Trophoblast cell (in vitro differentiated cells and primary cell): ENCODE measurements at regions not wholly inside any gene's neighbourhood (a gene's known extent, or its start where the extent isn't known, plus 50 kb on each side); places are given as distances from the start of the nearest gene placed in this dataset.
"Not testable (repeated sequence)": the region's sequence is repeated elsewhere in the genome, so short reads cannot be mapped to it uniquely, and the experiment has no call there.

Source experiments
- DNase-seq, 2 donors: peaks; one replicate each; pipeline ENCODE4 v3.0.0-alpha.2; 2016
- H2AFZ ChIP-seq: 2 replicates; pipeline ENCODE4 v1.6.1; 2013; ENCODE audit warnings: low read length, moderate library complexity, mild to moderate bottlenecking; ENCODE audit not compliant: insufficient read depth, poor library complexity
- H2AK5ac ChIP-seq: 2 replicates; pipeline ENCODE4 v1.6.1; 2013; ENCODE audit warnings: mild to moderate bottlenecking, low read length
- H2BK120ac ChIP-seq: 2 replicates; pipeline ENCODE4 v1.6.1; 2013; ENCODE audit warnings: low read length, mild to moderate bottlenecking, moderate library complexity; ENCODE audit not compliant: insufficient read depth, poor library complexity
- H2BK12ac ChIP-seq: 2 replicates; pipeline ENCODE4 v1.6.1; 2013; ENCODE audit warnings: mild to moderate bottlenecking, low read length, moderate library complexity
- H2BK5ac ChIP-seq: 2 replicates; pipeline ENCODE4 v1.6.1; 2013; ENCODE audit warnings: low read length, low read depth, moderate library complexity, mild to moderate bottlenecking; ENCODE audit not compliant: poor library complexity
- H3K14ac ChIP-seq: 2 replicates; pipeline ENCODE4 v1.6.1; 2013; ENCODE audit warnings: mild to moderate bottlenecking, low read length
- H3K18ac ChIP-seq: 2 replicates; pipeline ENCODE4 v1.6.1; 2013; ENCODE audit warnings: mild to moderate bottlenecking, low read length
- H3K23ac ChIP-seq: 2 replicates; pipeline ENCODE4 v1.6.1; 2013; ENCODE audit warnings: low read length
- H3K27ac ChIP-seq: 2 replicates; pipeline ENCODE4 v1.5.1; 2013; ENCODE audit warnings: low read depth, mild to moderate bottlenecking, inconsistent platforms, low read length, moderate library complexity
- H3K27me3 ChIP-seq: 2 replicates; pipeline ENCODE4 v1.6.1; 2013; ENCODE audit warnings: inconsistent platforms, mild to moderate bottlenecking, low read length, moderate library complexity; ENCODE audit not compliant: insufficient read depth
- H3K36me3 ChIP-seq, 2 experiments: 1 replicate in 1 of 2; 2 replicates in 1 of 2; pipeline ENCODE4 v1.6.1; 2013; ENCODE audit warnings: low read length in 2 of 2, mild to moderate bottlenecking in 2 of 2, moderate library complexity in 1 of 2; ENCODE audit not compliant: insufficient read depth in 2 of 2, control insufficient read depth in 1 of 2
- H3K4ac ChIP-seq: 2 replicates; pipeline ENCODE4 v1.6.1; 2013; ENCODE audit warnings: low read depth, mild to moderate bottlenecking, low read length, moderate library complexity
- H3K4me1 ChIP-seq, 2 experiments: 1 replicate in 1 of 2; 2 replicates in 1 of 2; pipeline ENCODE4 v1.6.1; 2013; ENCODE audit warnings: low read length in 2 of 2, mild to moderate bottlenecking in 2 of 2, moderate library complexity in 1 of 2; ENCODE audit not compliant: insufficient read depth in 2 of 2, control insufficient read depth in 1 of 2
- H3K4me2 ChIP-seq: 2 replicates; pipeline ENCODE4 v1.6.1; 2013; ENCODE audit warnings: inconsistent platforms, mild to moderate bottlenecking, low read length, moderate library complexity
- H3K4me3 ChIP-seq: 2 replicates; pipeline ENCODE4 v1.5.1; 2013; ENCODE audit warnings: mild to moderate bottlenecking, low read depth, low read length, inconsistent platforms
- H3K79me1 ChIP-seq: one replicate; pipeline ENCODE4 v1.6.1; 2013; ENCODE audit warnings: low read length
- H3K79me2 ChIP-seq: 2 replicates; pipeline ENCODE4 v1.6.1; 2013; ENCODE audit warnings: low read length, mild to moderate bottlenecking; ENCODE audit not compliant: control insufficient read depth, insufficient read depth, poor library complexity
- H3K9ac ChIP-seq: 2 replicates; pipeline ENCODE4 v1.6.1; 2013; ENCODE audit warnings: mild to moderate bottlenecking, low read length
- H3K9me3 ChIP-seq: 2 replicates; pipeline ENCODE4 v1.6.1; 2013; ENCODE audit warnings: low read depth, mild to moderate bottlenecking, control low read depth, inconsistent platforms, low read length; ENCODE audit not compliant: insufficient read depth
- H4K12ac ChIP-seq: 2 replicates; pipeline ENCODE4 v1.6.1; 2013; ENCODE audit warnings: low read depth, mild to moderate bottlenecking, low read length, moderate library complexity
- H4K8ac ChIP-seq: 2 replicates; pipeline ENCODE4 v1.6.1; 2013; ENCODE audit warnings: low read depth, mild to moderate bottlenecking, low read length, moderate library complexity
- H4K91ac ChIP-seq: one replicate; pipeline ENCODE4 v1.6.1; 2013; ENCODE audit warnings: low read depth, mild to moderate bottlenecking, low read length, moderate library complexity
- WGBS: extraction: QIAGEN DNeasy Blood & Tissue Kit; methylation state at CpG from one replicate; pipeline ENCODE4 v1.1.7; 2013; ENCODE audit warnings: missing lambda C conversion rate; ENCODE audit not compliant: insufficient read length, insufficient coverage; ENCODE audit errors: extremely low coverage; 5-methylcytosine and 5-hydroxymethylcytosine counted together

DNA sequence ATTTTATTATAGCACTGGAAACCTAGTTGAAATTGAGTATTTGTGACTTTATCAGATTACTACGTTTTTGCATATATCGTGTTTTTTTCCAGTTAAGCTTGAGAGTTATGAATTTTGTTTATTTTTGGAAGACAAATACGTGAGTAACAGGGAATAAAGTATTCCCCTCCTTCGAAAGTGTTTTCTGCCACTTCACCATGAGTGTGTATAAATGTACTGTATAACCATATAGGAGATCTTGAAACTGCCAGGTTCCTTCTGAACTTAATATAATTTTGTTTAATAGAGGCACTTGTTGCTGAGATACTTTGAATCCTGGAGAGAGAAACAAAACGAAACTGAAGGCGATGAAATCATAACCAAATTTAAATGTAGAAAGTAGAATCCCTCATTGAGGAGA, 1004.4 kb upstream of the ZEB2 start:
- H3K4me2 ChIP-seq: no peak overlapping the region
- H3K9me3 ChIP-seq: no peaks in the 10 kb centered on the region
- no peak overlapping the region for H3K4me3 ChIP-seq
- H3K36me3 ChIP-seq: no peaks in the 10 kb centered on the region
- H2AK5ac ChIP-seq: no peak overlapping the region
- no peaks in the 10 kb centered on the region for H3K4me1 ChIP-seq
- H2AFZ ChIP-seq: no peak overlapping the region
- H3K79me1 ChIP-seq: no peaks in the 10 kb centered on the region
- H2BK12ac ChIP-seq: no peak overlapping the region
- WGBS: no CpG with 5 or more reads among the region's 6 CpGs
- H3K4ac ChIP-seq: no peak overlapping the region
- no peak overlapping the region for H3K18ac ChIP-seq
- H2BK5ac ChIP-seq: no peak overlapping the region
- no peak overlapping the region for H3K27ac ChIP-seq
- no peak overlapping the region for H3K14ac ChIP-seq
- H4K12ac ChIP-seq: no peak overlapping the region
- no peak overlapping the region for H4K8ac ChIP-seq
- no peak overlapping the region for H2BK120ac ChIP-seq
- no peak overlapping the region for H3K9ac ChIP-seq
- H3K23ac ChIP-seq: no peak overlapping the region
- no peaks in the 10 kb centered on the region for H3K79me2 ChIP-seq
- no peaks in the 10 kb centered on the region for H3K27me3 ChIP-seq
- no peak overlapping the region for H4K91ac ChIP-seq
- no peak for DNase-seq

DNA sequence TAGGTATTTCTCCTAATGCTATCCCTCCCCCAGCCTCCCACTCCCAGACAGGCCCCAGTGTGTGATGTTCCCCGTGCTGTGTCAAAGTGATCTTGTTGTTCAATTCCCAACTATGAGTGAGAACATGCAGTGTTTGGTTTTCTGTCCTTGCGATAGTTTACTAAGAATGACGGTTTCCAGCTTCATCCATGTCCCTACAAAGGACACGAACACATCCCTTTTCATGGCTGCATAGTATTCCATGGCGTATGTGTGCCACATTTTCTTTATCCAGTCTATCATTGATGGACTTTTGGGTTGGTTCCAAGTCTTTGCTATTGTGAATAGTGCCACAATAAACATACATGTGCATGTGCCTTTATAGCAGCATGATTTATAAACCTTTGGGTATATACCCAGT, 999.3 kb upstream of the ZEB2 start:
- not testable (repeated sequence) for H4K8ac ChIP-seq, H3K79me2 ChIP-seq, H3K36me3 ChIP-seq, H2BK5ac ChIP-seq, H4K12ac ChIP-seq, H3K27ac ChIP-seq, H3K27me3 ChIP-seq, DNase-seq, H2BK12ac ChIP-seq, H3K4me3 ChIP-seq, H4K91ac ChIP-seq, H2AK5ac ChIP-seq, H3K9me3 ChIP-seq, H2BK120ac ChIP-seq, H3K4me2 ChIP-seq, H3K4me1 ChIP-seq, H2AFZ ChIP-seq, H3K9ac ChIP-seq, H3K4ac ChIP-seq, H3K79me1 ChIP-seq, H3K18ac ChIP-seq, H3K23ac ChIP-seq, H3K14ac ChIP-seq
- WGBS: no CpG with 5 or more reads among the region's 5 CpGs

DNA sequence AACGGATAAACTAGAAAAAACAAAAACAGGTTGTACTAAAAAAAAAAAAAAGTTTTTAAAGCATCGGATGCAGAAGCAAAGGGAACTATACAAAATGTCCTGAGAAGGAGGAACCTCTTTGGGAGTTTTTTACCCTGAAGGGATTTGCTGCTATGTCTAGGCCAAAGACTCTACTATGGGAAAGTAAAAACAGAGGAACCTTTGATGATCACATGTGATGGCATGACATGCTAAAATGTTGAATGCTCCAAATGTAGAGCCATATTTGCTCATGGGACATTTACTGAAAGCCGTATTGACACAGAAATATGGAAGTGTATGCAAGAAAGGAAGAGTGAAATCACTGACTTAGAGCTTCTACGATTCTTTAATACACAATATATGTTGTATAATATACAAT, 992.0 kb upstream of the ZEB2 start:
- H4K8ac ChIP-seq: no peak overlapping the region
- no peak overlapping the region for H2BK120ac ChIP-seq

DNA sequence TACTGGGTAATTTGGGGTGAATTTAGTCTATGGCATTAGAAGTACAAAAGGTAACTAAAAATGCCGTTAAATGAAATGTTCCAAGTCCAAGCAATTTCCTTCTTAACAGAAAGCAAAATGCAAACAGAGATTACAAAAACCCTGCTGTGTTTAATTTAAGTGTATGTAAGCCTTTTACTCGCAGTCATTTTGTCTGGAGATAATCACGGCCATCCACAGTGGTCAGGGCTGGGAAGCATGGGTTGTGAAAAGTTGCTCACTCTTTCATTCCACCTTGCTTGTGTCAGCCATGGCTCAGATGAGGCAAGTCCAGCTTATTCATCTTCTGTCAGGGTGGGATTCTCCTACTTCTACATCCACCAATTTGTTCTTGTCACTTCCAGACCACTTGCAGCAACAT, 983.6 kb upstream of the ZEB2 start:
- no peak overlapping the region for H3K9ac ChIP-seq
- no peak overlapping the region for H4K12ac ChIP-seq

More for the DNA sequence above, 992.0 kb upstream of the ZEB2 start:
- Histone ChIP-seq H3K36me3 (no peaks in the 10 kb centered on the region), H2BK5ac (no peak overlapping the region), H3K4me3 (no peak overlapping the region), H2AK5ac (no peak overlapping the region), H4K91ac (no peak overlapping the region), H3K9ac (no peak overlapping the region), H3K79me2 (no peaks in the 10 kb centered on the region), H2BK12ac (no peak overlapping the region), H3K79me1 (no peaks in the 10 kb centered on the region), H3K4me1 (no peaks in the 10 kb centered on the region), H3K27ac (no peak overlapping the region), H3K23ac (no peak overlapping the region), H3K4me2 (no peak overlapping the region), H3K14ac (no peak overlapping the region), H3K18ac (no peak overlapping the region), H3K27me3 (no peaks in the 10 kb centered on the region), H3K9me3 (no peaks in the 10 kb centered on the region), H2AFZ (no peak overlapping the region), H3K4ac (no peak overlapping the region), H4K12ac (no peak overlapping the region)
- WGBS: no CpG with 5 or more reads among the region's 4 CpGs
- DNase-seq: no peak

More for the DNA sequence above, 983.6 kb upstream of the ZEB2 start:
- H4K8ac ChIP-seq: no peak overlapping the region
- H3K4me2 ChIP-seq: no peak overlapping the region
- H2AFZ ChIP-seq: no peak overlapping the region
- no peak overlapping the region for H3K14ac ChIP-seq
- no peak overlapping the region for H3K18ac ChIP-seq
- no peak for DNase-seq
- H3K9me3 ChIP-seq: no peaks in the 10 kb centered on the region
- no peak overlapping the region for H4K91ac ChIP-seq
- no peak overlapping the region for H2BK120ac ChIP-seq
- no peaks in the 10 kb centered on the region for H3K4me1 ChIP-seq
- H3K23ac ChIP-seq: no peak overlapping the region
- no peak overlapping the region for H3K27ac ChIP-seq
- no peak overlapping the region for H2AK5ac ChIP-seq
- H2BK5ac ChIP-seq: no peak overlapping the region
- H3K4me3 ChIP-seq: no peak overlapping the region
- H3K79me2 ChIP-seq: no peaks in the 10 kb centered on the region
- no peaks in the 10 kb centered on the region for H3K79me1 ChIP-seq
- no peaks in the 10 kb centered on the region for H3K27me3 ChIP-seq
- WGBS: no CpG with 5 or more reads among the region's 3 CpGs
- no peak overlapping the region for H2BK12ac ChIP-seq
- H3K4ac ChIP-seq: no peak overlapping the region
- H3K36me3 ChIP-seq: no peaks in the 10 kb centered on the region
